IMR-90 (cell line): ENCODE measurements at regions not wholly inside any gene's neighbourhood (a gene's known extent, or its start where the extent isn't known, plus 50 kb on each side); places are given as distances from the start of the nearest gene placed in this dataset.

Experiments used
- ATAC-seq: fragments of 200-7000 bp; cut with Tn5 transposase; 2 replicates; pipeline ENCODE4 v1.9.1; 2020; ENCODE audit warnings: low read depth, mild to moderate bottlenecking, moderate library complexity
- BruUV-seq: library from RNA; stranded (reverse); fragments of 400-500 nt; replicated peaks from 2 replicates; lab custom pipeline; 2021; lab: Mats Ljungman, UMichigan
- CTCF ChIA-PET: fragments of 300-600 bp; formaldehyde crosslinking; extraction: SDS; loops from one replicate; lab custom pipeline; 2021; ENCODE audit warnings: antibody characterized with exemption; lab: Yijun Ruan, JAX
- POLR2A ChIA-PET: fragments of 300-600 bp; sonication (Branson Sonifier 250); formaldehyde crosslinking; loops from one replicate; lab custom pipeline; 2022; ENCODE audit warnings: antibody characterized with exemption; ENCODE audit not compliant: unreplicated experiment; lab: Charles Lee
- DNase-seq: peaks from one replicate; pipeline ENCODE4 v3.0.0; 2013
- H2AFZ ChIP-seq: replicated peaks from 2 replicates; pipeline ENCODE3; 2013; ENCODE audit warnings: low read length, mild to moderate bottlenecking; ENCODE audit not compliant: poor library complexity
- H2AK5ac ChIP-seq: 2 replicates; pipeline ENCODE4 v1.6.1; 2013; ENCODE audit warnings: low read depth, low read length, inconsistent platforms
- H2AK9ac ChIP-seq: replicated peaks from 2 replicates; pipeline ENCODE3; 2013; ENCODE audit warnings: mild to moderate bottlenecking, low read depth, low read length, moderate library complexity; ENCODE audit not compliant: poor library complexity
- H2BK120ac ChIP-seq: 2 replicates; pipeline ENCODE4 v1.6.1; 2013; ENCODE audit warnings: low read depth, low read length, inconsistent platforms
- H2BK15ac ChIP-seq: 3 replicates; pipeline ENCODE4 v1.6.1; 2013; ENCODE audit warnings: low read depth, low read length, inconsistent platforms
- H2BK20ac ChIP-seq: 2 replicates; pipeline ENCODE4 v1.6.1; 2013; ENCODE audit warnings: low read depth, mild to moderate bottlenecking, inconsistent platforms, low read length, moderate library complexity
- H2BK5ac ChIP-seq: 2 replicates; pipeline ENCODE4 v1.6.1; 2013; ENCODE audit warnings: mild to moderate bottlenecking, low read depth, low read length, inconsistent platforms; ENCODE audit not compliant: poor library complexity, severe bottlenecking
- H3K14ac ChIP-seq: replicated peaks from 2 replicates; pipeline ENCODE4 v1.6.1; 2013; ENCODE audit warnings: low read depth, low read length, inconsistent platforms
- H3K18ac ChIP-seq: 2 replicates; pipeline ENCODE4 v1.6.1; 2013; ENCODE audit warnings: low read depth, low read length, control low read depth
- H3K23ac ChIP-seq: 2 replicates; pipeline ENCODE4 v1.6.1; 2013; ENCODE audit warnings: low read depth, low read length, inconsistent platforms
- H3K27ac ChIP-seq: 2 replicates; pipeline ENCODE4 v1.5.1; 2013; ENCODE audit warnings: mild to moderate bottlenecking, control low read depth, low read length; ENCODE audit not compliant: insufficient read depth
- H3K27me3 ChIP-seq: 2 replicates; pipeline ENCODE4 v1.6.1; 2013; ENCODE audit warnings: low read length; ENCODE audit not compliant: control insufficient read depth, insufficient read depth
- H3K36me3 ChIP-seq: 2 replicates; pipeline ENCODE4 v1.6.1; 2013; ENCODE audit warnings: low read length, mixed read lengths; ENCODE audit not compliant: control insufficient read depth, insufficient read depth
- H3K4ac ChIP-seq: 2 replicates; pipeline ENCODE4 v1.6.1; 2013; ENCODE audit warnings: low read depth, low read length, inconsistent platforms
- H3K4me1 ChIP-seq: 2 replicates; pipeline ENCODE4 v1.6.1; 2013; ENCODE audit warnings: low read length, mixed read lengths; ENCODE audit not compliant: control insufficient read depth, insufficient read depth
- H3K4me2 ChIP-seq: 2 replicates; pipeline ENCODE4 v1.6.1; 2013; ENCODE audit warnings: low read depth, mild to moderate bottlenecking, control low read depth, low read length, moderate library complexity
- H3K4me3 ChIP-seq: 2 replicates; pipeline ENCODE4 v1.5.1; 2013; ENCODE audit warnings: low read depth, mild to moderate bottlenecking, control low read depth, low read length, moderate library complexity; ENCODE audit not compliant: insufficient read depth
- H3K56ac ChIP-seq: 2 replicates; pipeline ENCODE4 v1.6.1; 2013; ENCODE audit warnings: low read length, inconsistent platforms; ENCODE audit not compliant: insufficient read depth; ENCODE audit errors: extremely low read depth
- H3K79me1 ChIP-seq, 2 experiments: 2 replicates each; pipeline ENCODE4 v1.6.1; 2013; ENCODE audit warnings: low read length in 2 of 2, inconsistent platforms in 1 of 2, low read depth in 1 of 2
- H3K9ac ChIP-seq: 2 replicates; pipeline ENCODE4 v1.6.1; 2013; ENCODE audit warnings: low read depth, low read length, control low read depth
- H3K9me1 ChIP-seq: 2 replicates; pipeline ENCODE4 v1.6.1; 2013; ENCODE audit warnings: low read length, inconsistent platforms; ENCODE audit not compliant: insufficient read depth
- H3K9me3 ChIP-seq: 2 replicates; pipeline ENCODE4 v1.6.1; 2013; ENCODE audit warnings: low read length; ENCODE audit not compliant: control insufficient read depth, insufficient read depth
- H4K20me1 ChIP-seq: 2 replicates; pipeline ENCODE4 v1.6.1; 2013; ENCODE audit warnings: low read length, inconsistent platforms; ENCODE audit not compliant: insufficient read depth
- H4K5ac ChIP-seq: 2 replicates; pipeline ENCODE4 v1.6.1; 2013; ENCODE audit warnings: mild to moderate bottlenecking, low read depth, low read length, control low read depth
- H4K8ac ChIP-seq, 2 experiments: 2 replicates each; pipeline ENCODE4 v1.6.1; 2013; ENCODE audit warnings: low read depth in 2 of 2, low read length in 2 of 2, control low read depth in 1 of 2, inconsistent platforms in 1 of 2
- H4K91ac ChIP-seq: 2 replicates; pipeline ENCODE4 v1.6.1; 2013; ENCODE audit warnings: low read depth, low read length, inconsistent platforms; ENCODE audit not compliant: insufficient read depth
- CEBPB ChIP-seq: IDR thresholded peaks from 2 replicates; pipeline ENCODE4 v1.6.1; 2012; ENCODE audit warnings: low read depth, low read length, improper control_type of control experiment
- NFE2L2 ChIP-seq: fragments of 150-350 bp; IDR thresholded peaks from 2 replicates; pipeline ENCODE4 v1.6.1; 2016; ENCODE audit warnings: low read depth, mild to moderate bottlenecking, low read length
- POLR2A ChIP-seq: IDR thresholded peaks from 2 replicates; pipeline ENCODE4 v1.6.1; 2012; ENCODE audit warnings: mild to moderate bottlenecking, low read depth, low read length
- RCOR1 ChIP-seq: IDR thresholded peaks from 2 replicates; pipeline ENCODE4 v1.6.1; 2012; ENCODE audit warnings: mild to moderate bottlenecking, low read length, improper control_type of control experiment; ENCODE audit not compliant: insufficient replicate concordance
- RFX5 ChIP-seq: IDR thresholded peaks from 2 replicates; pipeline ENCODE4 v1.8.0; 2012; ENCODE audit warnings: low read depth, mild to moderate bottlenecking, low read length, moderate library complexity
- SMC3 ChIP-seq: fragments of 150-350 bp; IDR thresholded peaks from 2 replicates; pipeline ENCODE4 v1.6.1; 2016; ENCODE audit warnings: low read depth, mild to moderate bottlenecking, antibody characterized with exemption, low read length, moderate library complexity
- WGBS, 2 experiments: methylation state at CpG; one replicate each; pipeline versions ENCODE4 v1.1.5 to v1.1.7; 2013; ENCODE audit warnings: missing lambda C conversion rate in 2 of 2; ENCODE audit not compliant: insufficient read length in 1 of 2; ENCODE audit errors: extremely low coverage in 2 of 2; 5-methylcytosine and 5-hydroxymethylcytosine counted together
- dilution Hi-C: fragments of 300-500 bp; cut with HindIII; formaldehyde crosslinking; loops from one replicate; pipeline ENCODE4 v1.14.3; 2018; ENCODE audit warnings: low sequenced_read_pairs; ENCODE audit not compliant: unreplicated experiment
- in situ Hi-C: fragments of 300-500 bp; cut with MboI; formaldehyde crosslinking; loops from 3 replicates; pipeline ENCODE4 v1.14.3; 2019; ENCODE audit warnings: low sequenced_read_pairs, inconsistent platforms, mixed read lengths
- intact Hi-C: fragments of 100-400 bp; cut with micrococcal nuclease; formaldehyde crosslinking; loops from 2 replicates; pipeline ENCODE4 v1.10.0; 2022

DNA sequence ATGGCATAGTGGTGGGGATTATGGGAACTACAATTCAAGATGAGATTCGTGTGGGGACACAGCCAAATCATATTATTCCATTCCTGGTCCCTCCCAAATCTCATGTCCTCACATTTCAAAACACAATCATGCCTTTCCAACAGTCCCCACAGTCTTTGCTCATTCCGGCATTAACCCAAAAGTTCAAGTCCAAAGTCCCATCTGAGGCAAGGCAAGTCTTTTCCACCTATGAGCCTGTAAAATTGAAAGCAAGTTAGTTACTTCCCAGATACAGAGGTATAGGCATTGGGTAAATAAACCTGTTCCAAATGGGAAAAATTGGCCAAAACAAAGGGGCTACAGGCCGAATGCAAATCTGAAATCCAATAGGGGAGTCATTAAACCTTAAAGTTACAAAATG lies 1063.2 kb downstream of the CDH11 start:
- ChIA-PET POLR2A (no interaction called here), CTCF (no interaction called here)
- Histone ChIP-seq H3K18ac (no peak overlapping the region), H3K4me1 (no peaks in the 10 kb centered on the region), H3K79me1 (no peaks in the 10 kb centered on the region), H3K4me2 (no peak overlapping the region), H3K9me3 (no peaks in the 10 kb centered on the region), H3K14ac (no peak overlapping the region), H2BK5ac (no peak overlapping the region), H4K5ac (no peak overlapping the region), H2AK9ac (no peak overlapping the region), H3K23ac (no peak overlapping the region), H3K9me1 (no peaks in the 10 kb centered on the region), H3K4me3 (no peak overlapping the region), H2BK120ac (no peak overlapping the region), H4K20me1 (no peaks in the 10 kb centered on the region), H3K27ac (no peak overlapping the region), H2AK5ac (no peak overlapping the region), H4K8ac (no peak overlapping the region), H2BK20ac (no peak overlapping the region), H4K91ac (no peak overlapping the region), H2BK15ac (no peak overlapping the region), H3K4ac (no peak overlapping the region), H3K56ac (no peak overlapping the region), H3K36me3 (no peaks in the 10 kb centered on the region), H2AFZ (no peak overlapping the region), H3K27me3 (no peaks in the 10 kb centered on the region), H3K9ac (no peak overlapping the region)
- no CpG with 5 or more reads among the region's 3 CpGs for WGBS, 2 experiments
- no peak for ATAC-seq
- dilution Hi-C loops (no loop called here), in situ Hi-C loops (no loop called here), intact Hi-C loops (loop anchor here (10.0 kb wide), 1 partner anchor 694 kb away; no protein-coding TSS in a partner anchor)
- BruUV-seq: no TSS peak
- no peak for DNase-seq
- TF ChIP-seq SMC3 (no peak), POLR2A (no peak), CEBPB (no peak), RCOR1 (no peak), RFX5 (no peak), NFE2L2 (no peak)
